HG03442 (cell line): ENCODE measurements at regions not wholly inside any gene's neighbourhood (a gene's known extent, or its start where the extent isn't known, plus 50 kb on each side); places are given as distances from the start of the nearest gene placed in this dataset.
"Not testable (repeated sequence)": the region's sequence is repeated elsewhere in the genome, so short reads cannot be mapped to it uniquely, and the experiment has no call there.

Experiments
- ATAC-seq: cut with Tn5 transposase; IDR thresholded peaks from one replicate; pipeline ENCODE4 v1.9.1; 2021; ENCODE audit warnings: mild to moderate bottlenecking, moderate library complexity; ENCODE audit not compliant: unreplicated experiment

- ATAC-seq, result no peak
Observed at GRCh38 chr4:83748711-83749110, 212.8 kb downstream of the GPAT3 start.

GRCh38 chr4:83738895-83739294, 203.0 kb downstream of the GPAT3 start:
- no peak for ATAC-seq

- no peak for ATAC-seq
Observed at GRCh38 chr4:83734576-83734975, 198.7 kb downstream of the GPAT3 start.

GRCh38 chr4:83732114-83732635, 196.3 kb downstream of the GPAT3 start:
- ATAC-seq, result no peak

GRCh38 chr4:83731609-83732008, 195.7 kb downstream of the GPAT3 start:
- no peak for ATAC-seq

DNA sequence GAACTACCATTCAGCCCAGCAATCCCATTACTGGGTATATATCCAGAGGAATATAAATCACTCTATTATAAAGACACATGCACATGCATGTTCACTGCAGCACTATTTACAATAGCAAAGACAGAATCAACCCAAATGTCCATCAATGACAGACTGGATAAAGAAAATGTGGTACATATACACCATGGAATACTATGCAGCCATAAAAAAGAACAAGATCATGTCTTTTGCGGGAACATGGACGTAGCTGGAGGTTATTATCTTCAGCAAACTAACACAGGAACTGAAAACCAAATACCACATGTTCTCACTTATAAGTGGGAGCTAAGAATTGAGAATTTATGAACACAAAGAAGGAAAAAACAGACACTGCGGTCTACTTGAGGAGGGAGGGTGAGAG, 195.1 kb downstream of the GPAT3 start:
- ATAC-seq, result not testable (repeated sequence)

DNA sequence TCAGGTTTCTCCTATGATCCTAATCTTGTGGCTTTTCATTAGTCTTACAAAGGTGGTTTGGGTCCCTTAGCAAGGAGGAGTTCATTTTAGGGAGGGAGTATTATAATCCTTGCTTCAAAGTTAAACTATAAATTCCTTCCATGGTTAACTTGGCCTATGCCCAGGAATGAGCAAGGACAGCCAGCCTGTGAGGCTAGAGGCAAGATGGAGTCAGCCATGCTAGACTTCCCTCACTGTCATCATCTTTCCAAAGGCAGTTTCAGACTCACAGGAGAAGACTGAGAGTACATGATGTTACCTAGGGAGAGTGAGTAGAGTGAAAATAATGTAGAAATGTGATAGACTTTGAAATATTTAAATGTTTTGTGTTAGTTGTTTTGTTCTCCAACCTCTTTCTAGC, 192.3 kb downstream of the GPAT3 start:
- no peak for ATAC-seq

DNA sequence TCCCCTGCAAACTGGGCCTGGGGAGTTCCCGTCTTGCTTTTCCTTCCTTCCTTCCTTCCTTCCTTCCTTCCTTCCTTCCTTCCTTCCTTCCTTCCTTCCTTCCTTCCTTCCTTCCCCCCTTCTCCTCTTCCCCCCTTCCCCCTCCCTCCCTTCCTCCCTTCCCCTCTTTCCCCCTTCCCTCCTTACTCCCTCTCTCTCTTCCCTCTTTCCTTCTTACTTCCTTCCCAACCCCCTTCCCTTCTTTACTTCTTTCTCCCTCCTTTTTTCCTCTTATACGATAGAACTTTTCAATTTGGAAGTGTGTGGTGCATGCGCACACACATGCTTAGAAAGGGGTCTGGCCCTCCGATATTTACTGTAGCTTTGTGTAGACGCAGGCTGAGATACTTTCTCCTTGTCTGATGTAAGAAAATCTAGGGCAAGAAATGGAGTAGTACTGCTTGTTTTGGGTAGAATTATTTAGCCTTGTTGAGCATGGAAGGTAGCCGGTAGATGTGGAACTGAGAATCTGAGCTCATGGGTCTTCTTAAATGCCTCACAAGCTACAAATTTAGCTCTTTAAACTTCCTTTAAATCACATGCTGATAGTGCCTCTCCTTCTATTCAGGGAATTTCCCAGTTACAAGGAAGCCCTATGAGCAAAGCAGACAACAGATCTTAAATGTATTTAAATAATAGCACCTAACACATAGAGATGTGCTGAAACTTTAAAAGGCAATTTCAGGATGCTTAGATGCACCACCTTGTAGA, 189.6 kb downstream of the GPAT3 start:
- ATAC-seq, result no peak

DNA sequence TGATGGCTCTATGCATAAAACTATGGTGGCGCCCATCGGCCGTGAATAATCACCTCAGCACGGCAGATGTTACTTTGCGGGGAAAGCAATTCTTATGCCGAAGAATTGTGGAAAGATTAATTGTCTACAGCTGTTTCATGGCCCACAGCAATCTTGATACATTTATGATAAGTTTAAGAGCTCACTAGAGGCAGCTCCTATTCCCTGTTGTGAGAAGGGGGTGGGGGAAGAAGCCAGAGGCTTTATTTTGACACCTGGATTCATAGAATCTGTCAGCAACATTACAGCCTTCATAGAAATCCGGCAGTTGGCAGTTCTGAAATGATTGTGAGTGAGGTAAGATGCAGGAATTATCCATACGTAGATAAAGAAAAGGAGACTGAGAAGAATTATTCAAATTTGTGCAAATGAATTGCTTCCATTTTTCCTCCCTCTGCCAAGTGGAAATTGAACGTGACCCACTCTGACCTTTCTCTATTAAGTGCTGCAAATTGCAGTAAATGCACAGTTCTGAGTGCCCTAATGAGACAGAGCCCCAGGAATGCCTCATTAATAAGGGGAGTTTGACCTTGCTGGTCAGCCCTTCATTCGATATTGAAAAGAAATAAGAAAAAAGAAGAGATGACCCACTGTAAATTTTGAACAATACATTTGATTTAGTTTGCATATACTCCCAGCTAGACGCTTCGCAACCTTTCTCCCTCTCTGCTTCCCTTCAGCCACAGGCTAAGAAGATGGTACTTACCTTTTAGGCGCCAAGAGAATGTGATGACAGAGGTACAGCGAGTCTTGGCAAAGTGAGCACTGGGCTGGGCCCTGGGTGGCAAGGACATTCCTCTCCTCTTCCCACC, 188.8 kb downstream of the GPAT3 start:
- ATAC-seq, result no peak

- ATAC-seq, result no peak
Observed at GRCh38 chr4:83723609-83724008, 187.7 kb downstream of the GPAT3 start.

DNA sequence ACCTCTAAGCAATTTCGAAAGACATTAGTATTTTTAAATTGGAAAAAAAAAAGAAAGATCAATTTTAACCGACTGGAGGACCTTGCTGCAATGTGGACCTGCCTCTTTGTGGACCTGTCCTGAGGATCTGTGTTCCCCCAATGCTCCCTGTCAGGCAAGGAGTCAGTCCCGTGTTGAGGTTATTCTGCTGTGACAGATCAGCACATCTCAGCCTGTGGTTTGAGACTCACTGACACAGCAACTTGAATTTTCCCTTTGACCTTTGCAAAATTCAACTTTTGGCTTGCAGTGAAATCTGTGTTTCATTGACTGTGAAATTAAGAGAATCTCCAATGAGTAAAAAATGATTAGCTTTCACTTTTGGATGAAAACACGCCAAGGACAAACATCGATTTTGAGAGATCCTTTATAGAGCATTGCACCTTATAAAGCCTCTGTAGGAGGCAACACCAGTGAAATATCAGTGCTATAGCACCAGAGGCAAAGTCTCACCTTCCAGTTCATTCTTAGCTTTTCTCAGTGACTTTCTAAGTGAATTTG, 186.9 kb downstream of the GPAT3 start:
- ATAC-seq, result no peak

GRCh38 chr4:83716874-83717273, 181.0 kb downstream of the GPAT3 start:
- ATAC-seq, result no peak

- ATAC-seq, result no peak
Observed at GRCh38 chr4:83712890-83713289, 177.0 kb downstream of the GPAT3 start.

- ATAC-seq, result no peak
Observed at GRCh38 chr4:83709627-83710026, 173.7 kb downstream of the GPAT3 start.

GRCh38 chr4:83708500-83709175, 172.7 kb downstream of the GPAT3 start:
- ATAC-seq, result no peak

- ATAC-seq, result no peak
Observed at GRCh38 chr4:83704786-83705185, 168.9 kb downstream of the GPAT3 start.

GRCh38 chr4:83703752-83704151, 167.8 kb downstream of the GPAT3 start:
- no peak for ATAC-seq

GRCh38 chr4:83701041-83701440, 165.1 kb downstream of the GPAT3 start:
- no peak for ATAC-seq

GRCh38 chr4:83699358-83699757, 163.4 kb downstream of the GPAT3 start:
- ATAC-seq, result no peak

DNA sequence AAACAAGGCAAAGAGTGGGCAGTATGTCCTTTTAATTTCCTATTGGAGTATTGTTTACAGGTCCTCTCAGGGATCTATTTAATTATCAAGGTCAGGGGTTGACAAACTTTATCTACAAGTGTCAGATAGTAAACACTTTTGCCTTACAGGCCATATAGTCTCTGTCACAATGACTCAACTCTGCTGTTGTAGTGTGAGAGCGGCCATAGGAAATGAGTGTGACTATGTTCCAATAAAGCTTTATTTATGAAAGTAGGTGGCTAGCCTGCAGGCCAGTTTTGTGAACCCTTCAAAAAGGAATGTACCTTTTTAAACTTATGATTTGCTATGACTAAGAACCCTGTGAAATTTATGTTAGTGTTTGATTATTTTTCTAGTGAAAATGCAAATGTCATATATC, 156.1 kb downstream of the GPAT3 start:
- ATAC-seq, result no peak

GRCh38 chr4:83686166-83686565, 150.3 kb downstream of the GPAT3 start:
- ATAC-seq, result no peak
